ENCODE measurements at regions not wholly inside any gene's neighbourhood (a gene's known extent, or its start where the extent isn't known, plus 50 kb on each side); places are given as distances from the start of the nearest gene placed in this dataset.
"Not testable (repeated sequence)": the region's sequence is repeated elsewhere in the genome, so short reads cannot be mapped to it uniquely, and the experiment has no call there.

DNA sequence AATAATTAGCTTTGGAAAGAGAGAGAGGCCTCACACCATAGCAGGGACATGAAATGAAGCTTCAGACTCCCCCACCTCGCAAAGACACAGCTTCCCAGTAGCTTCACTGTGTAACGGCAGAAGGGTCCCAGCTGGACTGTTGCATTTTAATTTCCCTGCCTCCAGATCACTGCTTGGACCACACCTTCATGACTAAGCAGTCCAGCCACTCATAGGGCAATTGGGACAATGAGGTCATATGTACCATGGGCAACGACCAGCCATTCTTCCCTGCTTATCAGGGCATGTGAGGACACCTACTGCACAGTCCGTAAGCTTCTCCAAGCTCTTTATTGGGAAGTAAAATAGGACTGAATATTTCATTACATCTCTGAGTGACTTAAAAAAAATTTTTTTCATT, 183.0 kb downstream of the MREG start:
- no peak for DNase-seq

- DNase-seq = no peak
Measured at GRCh38 chr2:215829261-215829660, 184.1 kb downstream of the MREG start.

DNA sequence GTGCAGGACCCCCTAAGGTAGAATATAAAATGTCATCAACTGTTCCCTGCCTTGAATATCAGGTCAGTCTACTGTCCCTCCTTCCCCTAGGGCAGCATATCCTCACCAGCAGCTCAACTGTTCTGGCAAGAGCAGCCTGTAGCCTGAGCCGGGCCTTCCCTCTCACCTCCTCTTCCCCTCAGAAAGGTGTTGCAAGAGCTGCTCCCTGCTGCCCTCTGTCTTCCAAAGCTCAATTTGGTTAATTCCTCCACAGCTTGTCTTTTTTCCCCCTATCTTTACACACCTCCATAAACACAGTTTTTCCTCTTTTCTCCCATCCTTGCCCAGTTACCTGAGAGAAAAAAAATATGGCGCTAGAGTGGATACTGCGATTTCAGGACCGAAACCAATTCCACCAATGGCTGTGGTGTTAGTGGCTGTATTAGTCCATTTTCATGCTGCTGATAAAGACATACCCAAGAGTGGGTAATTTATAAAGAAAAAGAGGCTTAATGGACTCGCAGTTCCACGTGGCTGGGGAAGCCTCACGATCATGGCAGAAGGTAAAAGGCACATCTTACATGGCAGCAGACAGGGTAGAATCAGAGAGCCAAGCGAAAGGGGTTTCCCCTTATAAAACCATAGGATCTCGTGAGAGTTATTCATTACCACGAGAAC, 184.7 kb downstream of the MREG start:
- peak; percentile 61 for DNase-seq

- no peak for DNase-seq
Measured at GRCh38 chr2:215826838-215827441, 186.4 kb downstream of the MREG start.

DNA sequence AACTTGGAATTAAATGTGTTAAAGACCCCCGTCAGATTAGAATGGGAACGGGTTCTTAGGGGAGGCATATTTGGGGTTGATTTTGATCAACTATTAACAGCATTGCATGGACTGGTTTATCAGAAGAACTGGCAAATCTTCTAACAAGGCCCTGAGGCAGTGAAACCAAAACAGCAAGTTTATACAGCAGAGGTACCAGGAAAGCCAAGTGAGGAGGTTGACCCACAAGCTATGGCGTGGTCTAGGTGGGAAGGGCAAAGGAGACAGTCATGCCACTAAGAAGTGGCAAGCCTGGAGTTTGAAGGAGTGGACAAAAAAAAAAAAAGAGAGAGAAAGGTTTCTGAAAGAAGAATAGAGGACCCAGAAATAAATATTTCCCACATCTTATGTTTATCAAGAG, 187.0 kb downstream of the MREG start:
- DNase-seq = no peak

DNA sequence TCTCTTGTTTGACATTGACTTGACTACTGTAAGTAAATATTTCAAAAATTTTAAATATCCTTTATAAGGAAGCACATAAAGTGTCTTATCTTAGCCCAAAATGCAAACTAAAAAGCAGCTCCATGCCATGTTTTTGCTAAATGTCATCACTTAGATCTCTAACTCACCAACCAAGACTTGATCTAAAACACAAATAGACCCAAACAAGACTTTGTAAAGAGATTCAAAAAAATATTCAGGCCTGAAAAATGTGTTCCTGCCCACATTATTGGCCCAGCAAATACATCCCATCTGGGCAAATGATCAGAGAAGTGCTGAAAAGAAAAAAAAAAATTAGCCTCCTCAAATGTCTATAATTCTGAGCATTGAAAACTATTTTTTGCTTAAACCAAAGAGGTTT, 187.6 kb downstream of the MREG start:
- no peak for DNase-seq

- DNase-seq = not testable (repeated sequence)
Measured at GRCh38 chr2:215821298-215821697, 192.1 kb downstream of the MREG start.

GRCh38 chr2:215819713-215820112, 193.6 kb downstream of the MREG start:
- not testable (repeated sequence) for DNase-seq

DNA sequence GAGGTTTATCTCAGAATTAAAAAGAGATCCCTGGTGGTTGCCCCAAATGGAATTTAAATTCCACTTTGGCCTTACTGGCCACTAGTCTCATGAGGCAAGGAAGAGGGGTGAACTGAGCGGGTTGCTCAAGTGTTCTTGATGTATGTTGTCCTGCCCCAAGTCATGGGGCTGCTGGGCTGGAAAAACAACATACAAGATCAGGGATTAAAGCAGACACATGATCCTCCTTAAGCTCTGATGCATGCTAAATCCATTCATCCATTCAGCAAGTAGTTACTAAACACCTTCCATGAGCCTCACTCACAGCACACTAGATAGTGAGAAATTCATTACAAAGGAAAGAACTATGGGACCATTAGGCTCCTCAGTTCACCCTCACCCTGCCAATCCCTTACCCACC, 196.3 kb downstream of the MREG start:
- no peak for DNase-seq

DNA sequence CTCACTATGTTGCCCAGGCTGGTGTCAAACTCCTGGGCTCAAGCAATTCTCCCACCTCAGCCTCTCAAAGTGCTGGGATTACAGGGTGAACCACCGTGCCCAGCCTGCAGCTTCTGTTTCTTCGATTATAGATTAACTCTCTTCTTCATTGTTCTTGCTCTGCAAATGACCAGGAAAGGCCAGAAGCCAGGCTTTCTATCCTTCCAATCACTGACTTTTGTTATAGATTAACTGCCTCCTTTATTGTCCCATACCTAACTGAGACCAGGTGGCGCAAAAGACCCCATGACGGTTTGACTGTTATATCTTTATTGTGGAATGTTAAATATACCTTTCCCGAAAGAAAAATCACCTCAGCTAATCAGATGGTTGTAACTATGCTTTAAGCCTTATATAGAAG, 196.9 kb downstream of the MREG start:
- DNase-seq = no peak

DNA sequence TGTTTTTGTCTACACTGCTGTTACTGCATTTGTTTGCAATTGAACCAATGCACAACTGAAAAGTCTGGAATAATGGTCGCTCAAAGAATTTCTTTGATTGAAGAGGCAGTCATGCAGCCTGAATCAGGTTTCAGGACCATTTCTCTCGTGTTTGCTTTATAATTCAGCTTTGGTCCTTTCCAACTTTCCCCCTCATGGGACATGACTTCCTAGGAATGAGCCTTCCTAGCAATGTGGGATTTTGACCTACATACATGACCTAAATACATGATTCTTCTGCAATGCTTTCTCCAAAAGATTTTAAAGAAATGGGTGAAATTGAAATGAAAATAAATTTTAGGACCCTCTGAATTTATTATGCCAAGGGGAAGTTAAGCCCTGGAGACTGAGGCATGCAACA, 197.4 kb downstream of the MREG start:
- no peak for DNase-seq

GRCh38 chr2:215812966-215813365, 200.4 kb downstream of the MREG start:
- DNase-seq = no peak

DNA sequence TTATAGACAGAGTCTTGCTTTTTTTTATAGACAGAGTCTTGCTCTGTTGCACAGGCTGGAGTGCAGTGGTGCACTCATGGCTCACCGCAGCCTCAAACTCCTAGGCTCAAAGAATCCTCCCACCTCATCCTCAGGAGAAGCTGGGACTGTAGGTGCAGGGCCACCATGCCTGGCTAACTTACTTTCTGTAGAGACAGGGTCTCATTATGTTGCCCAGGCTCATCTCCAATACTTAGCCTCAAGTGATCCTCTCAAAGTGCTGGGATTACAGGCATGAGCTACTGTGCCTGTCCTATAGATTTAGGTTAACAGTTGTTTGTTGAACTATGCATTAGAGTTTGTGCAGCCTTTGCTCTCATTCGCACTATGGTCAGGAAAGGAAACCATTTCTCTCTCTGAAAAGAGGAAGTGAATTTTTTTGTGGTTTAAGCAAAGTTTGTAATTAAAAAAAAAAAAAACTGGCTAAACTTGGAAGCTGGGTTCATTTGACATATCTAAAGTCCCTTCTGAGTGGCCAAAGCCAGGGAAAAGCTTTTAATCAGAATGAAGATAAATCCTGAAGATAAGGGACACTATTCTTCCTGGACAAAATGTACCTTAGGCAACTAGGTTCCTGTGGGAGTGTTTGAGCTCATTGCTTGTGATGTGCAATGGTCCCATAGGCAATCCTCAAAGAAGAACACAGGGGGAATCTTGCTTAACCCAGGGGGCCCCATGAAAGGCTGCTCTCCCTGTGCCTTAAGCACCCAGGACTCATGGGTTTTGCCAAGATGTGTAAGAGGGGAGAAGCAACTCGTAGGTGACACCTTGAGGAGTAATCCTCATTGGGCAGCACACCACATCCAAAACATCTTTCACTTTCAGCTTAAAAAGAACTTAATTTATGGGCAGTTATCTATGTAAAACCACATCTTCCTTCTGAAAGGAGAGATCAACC, 201.7 kb downstream of the MREG start:
- DNase-seq = no peak

DNA sequence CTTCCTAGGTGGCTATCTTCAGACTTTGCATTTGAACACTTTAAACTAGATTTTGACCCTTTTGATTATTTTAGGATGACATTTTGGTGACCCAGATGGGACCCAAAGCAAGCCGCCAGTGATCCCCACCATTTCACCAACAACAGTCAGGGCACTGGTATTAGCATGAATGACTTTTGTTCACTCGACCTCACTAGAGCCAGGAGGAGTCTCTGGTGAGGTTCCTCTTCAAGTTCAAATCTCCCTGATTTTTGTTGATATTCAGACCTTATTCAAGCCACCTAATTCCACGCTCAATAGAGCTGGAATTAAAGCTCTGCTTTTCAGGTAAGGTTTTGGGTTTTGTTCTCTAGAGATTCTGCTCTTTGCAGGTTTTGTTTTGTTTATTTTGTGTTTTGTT, 202.3 kb downstream of the MREG start:
- DNase-seq = no peak

GRCh38 chr2:215808996-215809395, 204.4 kb downstream of the MREG start:
- no peak for DNase-seq

- DNase-seq = no peak
Measured at GRCh38 chr2:215808194-215808593, 205.2 kb downstream of the MREG start.

- DNase-seq = no peak
Measured at GRCh38 chr2:215805493-215805892, 207.9 kb downstream of the MREG start.

DNA sequence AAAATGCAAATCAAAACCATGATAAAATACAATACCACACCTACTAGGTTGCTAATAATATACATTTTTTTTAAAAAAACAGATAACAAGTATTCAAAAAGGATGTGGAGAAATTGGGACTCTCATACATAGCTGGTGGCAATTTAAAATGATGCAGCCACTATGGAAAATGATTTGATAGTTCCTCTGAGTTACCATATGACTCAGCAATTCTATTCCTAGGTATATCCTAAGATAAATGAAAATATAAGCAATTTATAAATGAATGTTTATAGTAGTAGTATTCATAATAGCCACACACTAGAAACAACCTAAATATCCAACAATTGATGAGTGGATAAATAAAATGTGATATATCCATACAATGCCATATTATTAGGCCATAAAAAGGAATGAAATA, 210.2 kb downstream of the MREG start:
- DNase-seq = no peak

GRCh38 chr2:215799194-215799593, 214.2 kb downstream of the MREG start:
- no peak for DNase-seq

- no peak for DNase-seq
Measured at GRCh38 chr2:215797676-215798075, 215.7 kb downstream of the MREG start.

DNA sequence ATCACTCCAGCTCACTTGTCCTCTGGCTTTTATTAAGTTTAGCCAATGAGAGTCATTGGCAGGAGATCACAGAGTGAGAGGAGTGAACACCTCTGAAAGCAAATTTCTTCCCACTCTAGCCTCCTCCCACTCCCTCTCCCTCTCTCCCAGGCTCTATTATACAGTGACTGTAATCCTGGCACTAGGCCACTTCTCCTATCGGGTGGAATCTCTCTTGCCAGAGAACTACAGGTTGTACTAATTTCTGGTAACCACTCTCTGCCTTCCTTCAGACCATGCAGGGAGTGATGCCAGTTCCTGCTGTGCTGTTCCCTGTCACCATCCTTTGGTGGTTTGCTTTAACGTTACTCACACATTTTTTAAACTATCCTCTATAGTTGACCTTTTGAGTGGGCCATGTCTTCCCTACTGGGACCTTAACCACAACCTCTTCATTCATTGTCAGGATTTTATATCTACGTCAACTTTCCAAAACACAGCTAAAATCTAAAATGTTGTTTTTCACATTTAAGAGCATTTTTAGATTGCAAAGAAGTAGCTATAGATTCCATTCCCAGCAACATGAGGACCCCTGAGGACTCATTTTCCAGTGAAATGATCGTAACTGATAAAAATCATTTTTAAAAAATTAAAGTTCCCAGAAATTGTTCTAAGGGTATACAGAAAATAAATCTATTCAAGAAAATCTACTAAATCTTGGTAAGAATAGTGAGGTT, 217.1 kb downstream of the MREG start:
- DNase-seq = no peak

GRCh38 chr2:215794829-215795546, 218.4 kb downstream of the MREG start:
- DNase-seq = no peak
